22Rv1 (cell line): ENCODE measurements at regions not wholly inside any gene's neighbourhood (a gene's known extent, or its start where the extent isn't known, plus 50 kb on each side); places are given as distances from the start of the nearest gene placed in this dataset.

ENCODE experiments used
- ZFX ChIP-seq: fragments of 450-650 bp; IDR thresholded peaks from 2 replicates; pipeline ENCODE4 v1.6.1; 2017; ENCODE audit warnings: antibody characterized with exemption, borderline replicate concordance
- TF ChIP-seq, protein P1 (sequence below): fragments of 450-650 bp; IDR thresholded peaks from 2 replicates; pipeline ENCODE4 v1.5.1; 2017; ENCODE audit warnings: mild to moderate bottlenecking

DNA sequence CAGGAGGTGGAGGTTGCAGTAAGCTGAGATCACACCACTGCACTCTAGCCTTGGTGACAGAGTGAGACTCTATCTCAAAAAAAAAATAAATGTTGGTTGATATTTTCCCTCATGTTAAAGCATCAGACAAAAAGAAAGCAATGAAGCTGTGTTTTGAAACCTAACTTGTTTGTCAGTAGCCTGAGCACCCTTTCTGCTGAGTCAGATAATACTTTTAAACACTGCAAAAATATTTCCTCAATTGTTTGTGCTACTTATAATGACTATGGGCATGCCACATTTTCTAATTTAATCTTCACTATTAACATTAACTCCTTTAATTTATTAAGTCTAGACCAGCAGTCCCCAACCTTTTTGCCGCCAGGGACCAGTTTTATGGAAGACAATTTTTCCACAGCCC is 236.3 kb upstream of the AGAP1 start:
- TF ChIP-seq, protein P1, sequence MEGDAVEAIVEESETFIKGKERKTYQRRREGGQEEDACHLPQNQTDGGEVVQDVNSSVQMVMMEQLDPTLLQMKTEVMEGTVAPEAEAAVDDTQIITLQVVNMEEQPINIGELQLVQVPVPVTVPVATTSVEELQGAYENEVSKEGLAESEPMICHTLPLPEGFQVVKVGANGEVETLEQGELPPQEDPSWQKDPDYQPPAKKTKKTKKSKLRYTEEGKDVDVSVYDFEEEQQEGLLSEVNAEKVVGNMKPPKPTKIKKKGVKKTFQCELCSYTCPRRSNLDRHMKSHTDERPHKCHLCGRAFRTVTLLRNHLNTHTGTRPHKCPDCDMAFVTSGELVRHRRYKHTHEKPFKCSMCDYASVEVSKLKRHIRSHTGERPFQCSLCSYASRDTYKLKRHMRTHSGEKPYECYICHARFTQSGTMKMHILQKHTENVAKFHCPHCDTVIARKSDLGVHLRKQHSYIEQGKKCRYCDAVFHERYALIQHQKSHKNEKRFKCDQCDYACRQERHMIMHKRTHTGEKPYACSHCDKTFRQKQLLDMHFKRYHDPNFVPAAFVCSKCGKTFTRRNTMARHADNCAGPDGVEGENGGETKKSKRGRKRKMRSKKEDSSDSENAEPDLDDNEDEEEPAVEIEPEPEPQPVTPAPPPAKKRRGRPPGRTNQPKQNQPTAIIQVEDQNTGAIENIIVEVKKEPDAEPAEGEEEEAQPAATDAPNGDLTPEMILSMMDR: no peak
- no peak for TF ChIP-seq ZFX
